ENCODE measurements at regions not wholly inside any gene's neighbourhood (a gene's known extent, or its start where the extent isn't known, plus 50 kb on each side); places are given as distances from the start of the nearest gene placed in this dataset.

- no peak for TF ChIP-seq RAD21 (conservative IDR thresholded peaks at IDR 0.05)
- TF ChIP-seq TAF1 (IDR thresholded peaks at IDR 0.05; ENCODE audit: low read depth), result no peak
Observed at GRCh38 chr18:55013685-55014084, 54.4 kb upstream of the CCDC68 start.
